Activated CD8-positive, alpha-beta T cell treated with anti-CD3 and anti-CD28 coated beads for 36 hours (primary cell): ENCODE measurements at regions not wholly inside any gene's neighbourhood (a gene's known extent, or its start where the extent isn't known, plus 50 kb on each side); places are given as distances from the start of the nearest gene placed in this dataset.
"Not testable (repeated sequence)": the region's sequence is repeated elsewhere in the genome, so short reads cannot be mapped to it uniquely, and the experiment has no call there.

ENCODE experiments used
- ATAC-seq: fragments of 200-7000 bp; cut with Tn5 transposase; one replicate; pipeline ENCODE4 v1.10.0; 2021; ENCODE audit warnings: mild to moderate bottlenecking, moderate library complexity
- CTCF ChIA-PET: fragments of 350-600 bp; sonication (Branson Sonifier 250); formaldehyde crosslinking; loops from one replicate; lab custom pipeline; 2021; ENCODE audit warnings: antibody characterized with exemption; lab: Charles Lee
- POLR2A ChIA-PET: fragments of 350-600 bp; sonication (Branson Sonifier 250); formaldehyde crosslinking; loops from one replicate; lab custom pipeline; 2021; ENCODE audit warnings: antibody characterized with exemption; lab: Charles Lee
- DNase-seq: peaks from one replicate; pipeline ENCODE4 v3.0.0-alpha.2; 2020
- H3K27ac Mint-ChIP-seq: one replicate; pipeline ENCODE4 v1.8.0; 2021; ENCODE audit warnings: mild to moderate bottlenecking, mixed read lengths
- H3K27me3 Mint-ChIP-seq: one replicate; pipeline ENCODE4 v1.8.0; 2021; ENCODE audit warnings: mixed read lengths
- H3K36me3 Mint-ChIP-seq: one replicate; pipeline ENCODE4 v1.8.0; 2021; ENCODE audit warnings: low read depth, mixed read lengths
- H3K4me1 Mint-ChIP-seq: one replicate; pipeline ENCODE4 v1.8.0; 2021; ENCODE audit warnings: low read depth, mixed read lengths
- H3K4me3 Mint-ChIP-seq: one replicate; pipeline ENCODE4 v1.8.0; 2021; ENCODE audit warnings: mild to moderate bottlenecking, moderate library complexity, mixed read lengths
- H3K9me3 Mint-ChIP-seq: one replicate; pipeline ENCODE4 v1.8.0; 2021; ENCODE audit warnings: mixed read lengths
- CTCF ChIP-seq: fragments of 200-600 bp; IDR thresholded peaks from one replicate; pipeline ENCODE4 v1.8.0; 2022; ENCODE audit warnings: antibody characterized with exemption, mild to moderate bottlenecking
- intact Hi-C: fragments of 100-400 bp; cut with micrococcal nuclease; formaldehyde crosslinking; loops from one replicate; pipeline ENCODE4 v1.10.0; 2022

- ChIA-PET POLR2A (no interaction called here), CTCF (no interaction called here)
- Mint-ChIP-seq H3K36me3 (no peaks in the 10 kb centered on the region), H3K9me3 (peaks cover 8% of the 10 kb centered on the region), H3K27me3 (no peaks in the 10 kb centered on the region), H3K27ac (no peak overlapping the region), H3K4me1 (no peaks in the 10 kb centered on the region), H3K4me3 (no peak overlapping the region)
- no peak for ATAC-seq
- intact Hi-C loops: no loop called here
- DNase-seq: no peak
- no peak for TF ChIP-seq CTCF
These were observed 430.5 kb upstream of the EPHA7 start for GRCh38 chr6:93849857-93850256.

GRCh38 chr6:93848031-93848742, 428.8 kb upstream of the EPHA7 start:
- intact Hi-C loops: no loop called here
- no peak for DNase-seq
- ChIA-PET POLR2A (no interaction called here), CTCF (no interaction called here)
- Mint-ChIP-seq H3K4me1 (no peaks in the 10 kb centered on the region), H3K27ac (no peak overlapping the region), H3K4me3 (no peak overlapping the region), H3K9me3 (peaks cover 6% of the 10 kb centered on the region), H3K27me3 (no peaks in the 10 kb centered on the region), H3K36me3 (no peaks in the 10 kb centered on the region)
- ATAC-seq: no peak
- no peak for TF ChIP-seq CTCF

- H3K9me3 Mint-ChIP-seq: peaks cover 2% of the 10 kb centered on the region
- TF ChIP-seq CTCF: no peak
- H3K4me1 Mint-ChIP-seq: no peaks in the 10 kb centered on the region
- H3K36me3 Mint-ChIP-seq: no peaks in the 10 kb centered on the region
- intact Hi-C loops: no loop called here
- CTCF ChIA-PET: no interaction called here
- no peak overlapping the region for H3K27ac Mint-ChIP-seq
- ATAC-seq (no peak), DNase-seq (no peak)
- H3K4me3 Mint-ChIP-seq: no peak overlapping the region
- POLR2A ChIA-PET: no interaction called here
- H3K27me3 Mint-ChIP-seq: no peaks in the 10 kb centered on the region
These were observed 422.8 kb upstream of the EPHA7 start for GRCh38 chr6:93842178-93842577.

GRCh38 chr6:93835451-93836145, 416.2 kb upstream of the EPHA7 start:
- DNase-seq, CTCF ChIA-PET, H3K9me3 Mint-ChIP-seq, H3K4me3 Mint-ChIP-seq, H3K27me3 Mint-ChIP-seq, intact Hi-C loops, H3K36me3 Mint-ChIP-seq, H3K4me1 Mint-ChIP-seq, POLR2A ChIA-PET, H3K27ac Mint-ChIP-seq, ATAC-seq: not testable (repeated sequence)

- POLR2A ChIA-PET, H3K9me3 Mint-ChIP-seq, intact Hi-C loops, ATAC-seq, DNase-seq, CTCF ChIA-PET, H3K36me3 Mint-ChIP-seq, H3K27ac Mint-ChIP-seq, H3K4me1 Mint-ChIP-seq, H3K27me3 Mint-ChIP-seq, H3K4me3 Mint-ChIP-seq: not testable (repeated sequence)
These were observed 415.7 kb upstream of the EPHA7 start for GRCh38 chr6:93835026-93835425.

GRCh38 chr6:93833326-93833725, 414.0 kb upstream of the EPHA7 start:
- H3K9me3 Mint-ChIP-seq, H3K4me3 Mint-ChIP-seq, H3K4me1 Mint-ChIP-seq, DNase-seq, H3K27me3 Mint-ChIP-seq, H3K36me3 Mint-ChIP-seq, CTCF ChIA-PET, POLR2A ChIA-PET, H3K27ac Mint-ChIP-seq, ATAC-seq, intact Hi-C loops: not testable (repeated sequence)

- intact Hi-C loops, CTCF ChIA-PET, H3K4me3 Mint-ChIP-seq, DNase-seq, H3K27me3 Mint-ChIP-seq, ATAC-seq, H3K4me1 Mint-ChIP-seq, H3K9me3 Mint-ChIP-seq, POLR2A ChIA-PET, H3K27ac Mint-ChIP-seq, H3K36me3 Mint-ChIP-seq: not testable (repeated sequence)
These were observed 410.4 kb upstream of the EPHA7 start for GRCh38 chr6:93829757-93830156.
